Activated CD4-positive, alpha-beta T cell treated with anti-CD3 and anti-CD28 coated beads, Interleukin-2, amount 10 ng/mL, durations not matched to agents 7 days and 5 days (primary cell): ENCODE measurements at regions not wholly inside any gene's neighbourhood (a gene's known extent, or its start where the extent isn't known, plus 50 kb on each side); places are given as distances from the start of the nearest gene placed in this dataset.

Experiments used
- CTCF ChIA-PET: fragments of 350-600 bp; sonication (Branson Sonifier 250); formaldehyde crosslinking; loops from one replicate; lab custom pipeline; 2021; ENCODE audit warnings: antibody characterized with exemption; lab: Charles Lee
- POLR2A ChIA-PET: fragments of 350-600 bp; sonication (Branson Sonifier 250); formaldehyde crosslinking; loops from one replicate; lab custom pipeline; 2021; ENCODE audit warnings: antibody characterized with exemption; lab: Charles Lee
- DNase-seq: peaks from one replicate; pipeline ENCODE4 v3.0.0-alpha.2; 2020
- H3K27ac Mint-ChIP-seq: one replicate; pipeline ENCODE4 v1.8.0; 2021; ENCODE audit warnings: mild to moderate bottlenecking, moderate library complexity, mixed read lengths
- H3K27me3 Mint-ChIP-seq: one replicate; pipeline ENCODE4 v1.8.0; 2021; ENCODE audit warnings: mixed read lengths
- H3K36me3 Mint-ChIP-seq: one replicate; pipeline ENCODE4 v1.8.0; 2021; ENCODE audit warnings: low read depth, mixed read lengths
- H3K4me1 Mint-ChIP-seq: one replicate; pipeline ENCODE4 v1.8.0; 2021; ENCODE audit warnings: mixed read lengths
- H3K4me3 Mint-ChIP-seq: one replicate; pipeline ENCODE4 v1.8.0; 2021; ENCODE audit warnings: mild to moderate bottlenecking, moderate library complexity, mixed read lengths
- H3K9me3 Mint-ChIP-seq: one replicate; pipeline ENCODE4 v1.8.0; 2021; ENCODE audit warnings: mixed read lengths

DNA sequence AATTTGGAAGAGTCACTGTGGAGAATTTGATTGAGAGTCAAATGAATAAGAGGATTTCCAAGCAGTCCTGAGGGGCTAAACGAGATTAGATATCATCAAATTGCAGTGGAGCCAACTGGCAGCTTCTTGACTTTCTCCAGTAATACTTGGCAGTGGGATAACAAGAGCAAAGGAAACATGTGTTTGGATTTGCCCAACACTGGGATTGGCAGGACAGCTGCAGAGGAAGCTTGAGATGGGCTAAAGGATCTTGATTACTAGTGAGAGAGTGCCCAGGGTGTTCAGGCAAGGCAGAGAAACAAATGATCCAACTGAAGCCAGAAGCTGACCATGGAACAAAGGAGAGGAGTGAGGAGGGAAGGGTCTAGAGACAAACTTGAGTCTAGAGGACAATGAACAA is 356.0 kb upstream of the ISL1 start:
- Mint-ChIP-seq H3K9me3 (no peaks in the 10 kb centered on the region), H3K4me3 (no peak overlapping the region), H3K27me3 (no peaks in the 10 kb centered on the region), H3K27ac (no peak overlapping the region), H3K4me1 (no peaks in the 10 kb centered on the region), H3K36me3 (no peaks in the 10 kb centered on the region)
- no peak for DNase-seq
- CTCF ChIA-PET = no interaction called here
- POLR2A ChIA-PET = no interaction called here

- CTCF ChIA-PET = no interaction called here
- POLR2A ChIA-PET = no interaction called here
- Mint-ChIP-seq H3K9me3 (no peaks in the 10 kb centered on the region), H3K36me3 (no peaks in the 10 kb centered on the region), H3K27me3 (no peaks in the 10 kb centered on the region), H3K4me3 (no peak overlapping the region), H3K4me1 (no peaks in the 10 kb centered on the region), H3K27ac (no peak overlapping the region)
- DNase-seq = no peak
Measured at GRCh38 chr5:51028394-51028793, 354.9 kb upstream of the ISL1 start.

DNA sequence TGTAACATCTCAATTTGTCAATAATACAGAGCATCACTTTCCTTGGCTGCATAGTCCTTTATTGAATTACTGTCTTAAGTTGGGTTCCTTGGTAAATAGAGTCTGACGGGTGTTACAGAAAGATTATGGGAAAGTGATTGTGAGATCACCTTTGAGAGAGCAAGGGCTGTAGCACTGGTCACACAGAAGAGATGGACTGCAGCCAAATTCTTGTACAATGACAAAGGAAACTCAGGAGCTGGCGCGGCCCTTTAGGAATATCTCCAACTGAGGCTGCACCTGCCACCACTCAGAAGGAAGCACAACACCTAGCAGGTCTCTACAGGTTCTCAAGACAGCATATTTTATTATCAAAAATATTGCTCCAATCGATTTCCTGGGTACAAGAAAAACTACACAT is 350.0 kb upstream of the ISL1 start:
- no peaks in the 10 kb centered on the region for H3K36me3 Mint-ChIP-seq
- H3K27ac Mint-ChIP-seq = no peak overlapping the region
- ChIA-PET POLR2A (no interaction called here), CTCF (no interaction called here)
- no peak for DNase-seq
- H3K4me1 Mint-ChIP-seq = no peaks in the 10 kb centered on the region
- no peaks in the 10 kb centered on the region for H3K9me3 Mint-ChIP-seq
- H3K27me3 Mint-ChIP-seq = no peaks in the 10 kb centered on the region
- H3K4me3 Mint-ChIP-seq = no peak overlapping the region

DNA sequence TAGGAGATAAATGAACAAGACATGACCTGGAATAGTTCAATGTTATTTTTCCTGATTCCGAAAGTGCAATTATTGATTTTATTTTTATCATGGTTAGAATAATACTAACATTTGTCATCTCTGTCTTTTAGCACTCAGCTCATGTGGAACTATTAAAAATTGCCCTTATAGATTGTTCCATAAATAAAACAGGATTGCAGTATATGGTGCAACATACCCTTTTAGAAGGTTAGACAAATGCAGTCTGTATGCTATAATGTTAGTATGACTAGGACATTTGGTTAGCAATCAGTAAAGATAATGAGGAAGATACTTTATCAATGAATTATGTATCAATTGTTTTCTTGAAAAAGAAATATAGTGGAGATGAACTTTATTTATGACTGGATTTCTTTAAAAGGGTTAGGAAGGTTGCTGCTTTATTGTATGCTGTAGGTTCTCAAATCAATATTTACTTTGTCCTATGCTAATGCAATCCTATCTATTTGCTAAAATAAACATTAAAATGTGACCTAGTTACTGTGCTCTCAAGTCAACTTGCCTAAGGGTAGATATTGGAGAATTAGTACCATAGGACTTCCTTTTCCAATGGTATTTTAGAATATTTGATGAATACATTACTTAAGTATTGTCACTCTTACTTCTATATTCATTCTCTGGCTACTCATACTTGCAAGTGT is 348.9 kb upstream of the ISL1 start:
- H3K4me3 Mint-ChIP-seq = no peak overlapping the region
- no peaks in the 10 kb centered on the region for H3K36me3 Mint-ChIP-seq
- ChIA-PET POLR2A (no interaction called here), CTCF (no interaction called here)
- no peaks in the 10 kb centered on the region for H3K9me3 Mint-ChIP-seq
- no peak overlapping the region for H3K27ac Mint-ChIP-seq
- no peak for DNase-seq
- H3K27me3 Mint-ChIP-seq = no peaks in the 10 kb centered on the region
- H3K4me1 Mint-ChIP-seq = no peaks in the 10 kb centered on the region

DNA sequence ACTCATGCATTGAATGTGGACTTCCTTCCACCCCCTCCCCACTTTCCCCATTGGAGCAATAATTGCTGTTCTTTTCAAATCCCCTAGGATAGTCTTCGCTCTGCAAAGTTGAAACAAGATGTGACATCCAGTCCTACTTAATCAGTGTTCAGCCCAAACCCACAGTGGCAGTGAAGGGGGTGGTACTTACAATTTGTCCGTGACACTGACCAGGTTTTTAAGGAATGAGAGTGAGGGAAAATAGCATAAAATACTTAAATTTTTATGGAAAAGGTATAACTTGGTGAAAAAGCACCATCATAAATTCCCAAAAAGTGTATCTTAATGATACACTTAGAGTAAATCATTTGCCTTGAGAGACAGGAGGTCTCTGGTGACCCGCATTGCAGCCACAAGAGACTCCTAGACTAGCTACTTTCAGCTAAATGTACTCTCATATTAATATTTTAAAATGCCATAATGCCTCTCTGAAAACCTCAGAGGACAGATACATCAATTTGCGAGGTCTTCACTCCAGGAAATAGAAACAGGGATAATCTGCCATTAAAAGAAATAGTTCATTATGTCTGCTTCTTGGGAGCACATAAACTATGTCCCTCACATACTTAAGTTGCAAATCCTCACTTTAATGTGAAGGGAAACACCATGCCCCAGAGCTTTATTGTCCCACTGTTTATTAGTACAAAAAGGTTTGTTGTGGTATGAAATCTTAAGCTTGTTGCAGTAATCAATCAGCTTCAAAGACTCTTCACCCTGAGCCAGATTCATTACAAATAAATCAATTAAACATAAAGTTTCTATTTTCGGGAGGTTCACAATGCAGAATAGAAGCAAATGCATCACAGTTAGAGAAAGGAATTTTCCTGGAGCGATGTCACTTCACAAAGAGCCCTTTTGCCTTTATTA is 343.6 kb upstream of the ISL1 start:
- H3K4me3 Mint-ChIP-seq = no peak overlapping the region
- H3K4me1 Mint-ChIP-seq = no peaks in the 10 kb centered on the region
- ChIA-PET CTCF (no interaction called here), POLR2A (no interaction called here)
- no peaks in the 10 kb centered on the region for H3K9me3 Mint-ChIP-seq
- no peak overlapping the region for H3K27ac Mint-ChIP-seq
- H3K36me3 Mint-ChIP-seq = no peaks in the 10 kb centered on the region
- no peak for DNase-seq
- H3K27me3 Mint-ChIP-seq = no peaks in the 10 kb centered on the region

- no peak for DNase-seq
- ChIA-PET CTCF (no interaction called here), POLR2A (no interaction called here)
- H3K27me3 Mint-ChIP-seq = no peaks in the 10 kb centered on the region
- no peaks in the 10 kb centered on the region for H3K4me1 Mint-ChIP-seq
- no peaks in the 10 kb centered on the region for H3K36me3 Mint-ChIP-seq
- H3K27ac Mint-ChIP-seq = no peak overlapping the region
- H3K4me3 Mint-ChIP-seq = no peak overlapping the region
- H3K9me3 Mint-ChIP-seq = no peaks in the 10 kb centered on the region
Measured at GRCh38 chr5:51043745-51044144, 339.5 kb upstream of the ISL1 start.

GRCh38 chr5:51047369-51047768 is 335.9 kb upstream of the ISL1 start:
- Mint-ChIP-seq H3K4me1 (no peaks in the 10 kb centered on the region), H3K27me3 (no peaks in the 10 kb centered on the region)
- no peak for DNase-seq

DNA sequence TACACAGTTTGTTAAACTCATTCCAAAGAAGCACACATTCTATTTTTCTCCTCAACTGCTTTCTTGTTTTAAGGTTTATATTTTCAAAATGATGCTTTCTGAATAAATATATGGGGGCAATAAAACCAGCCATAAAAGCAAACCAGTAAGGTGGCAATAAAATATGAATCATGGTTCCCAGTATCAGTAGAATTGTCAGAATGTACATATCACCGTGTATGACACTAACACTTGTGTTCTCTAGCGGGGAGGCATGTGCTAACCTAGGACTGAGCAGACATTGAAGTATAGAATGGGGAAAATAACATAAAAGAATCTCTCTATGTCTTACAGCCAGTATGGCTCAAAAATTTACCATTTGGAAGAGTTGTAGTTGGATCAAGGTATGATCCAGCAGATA is 329.9 kb upstream of the ISL1 start:
- no peaks in the 10 kb centered on the region for H3K36me3 Mint-ChIP-seq
- no peaks in the 10 kb centered on the region for H3K27me3 Mint-ChIP-seq
- no peaks in the 10 kb centered on the region for H3K4me1 Mint-ChIP-seq
- H3K4me3 Mint-ChIP-seq = no peak overlapping the region
- ChIA-PET POLR2A (no interaction called here), CTCF (no interaction called here)
- no peak for DNase-seq
- H3K9me3 Mint-ChIP-seq = peaks cover 2% of the 10 kb centered on the region
- no peak overlapping the region for H3K27ac Mint-ChIP-seq

More at GRCh38 chr5:51047369-51047768, 335.9 kb upstream of the ISL1 start:
- CTCF ChIA-PET = no interaction called here
- Mint-ChIP-seq H3K9me3 (no peaks in the 10 kb centered on the region), H3K36me3 (no peaks in the 10 kb centered on the region), H3K27ac (no peak overlapping the region), H3K4me3 (no peak overlapping the region)
- POLR2A ChIA-PET = no interaction called here

DNA sequence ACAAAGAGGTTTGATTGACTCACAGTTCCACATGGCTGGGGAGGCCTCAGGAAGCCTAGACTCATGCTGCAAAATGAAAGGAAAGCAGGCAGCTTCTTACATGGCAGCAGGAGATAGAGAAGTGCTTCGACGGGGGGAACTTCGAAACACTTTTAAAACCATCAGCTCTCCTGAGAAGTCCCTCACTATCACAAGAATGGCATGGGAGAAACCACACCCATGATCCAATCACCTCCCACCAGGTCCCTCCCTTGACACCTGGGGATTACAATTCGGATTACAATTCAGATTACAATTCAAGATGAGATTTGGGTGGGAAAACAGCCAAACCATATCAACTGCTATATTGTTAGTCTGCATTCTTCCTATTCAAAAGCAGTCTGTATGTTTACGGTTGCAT is 322.3 kb upstream of the ISL1 start:
- CTCF ChIA-PET = no interaction called here
- POLR2A ChIA-PET = no interaction called here
- no peak for DNase-seq

GRCh38 chr5:51072937-51073336 is 310.3 kb upstream of the ISL1 start:
- DNase-seq = no peak
- no peak overlapping the region for H3K27ac Mint-ChIP-seq
- H3K9me3 Mint-ChIP-seq = peaks cover 5% of the 10 kb centered on the region
- no peaks in the 10 kb centered on the region for H3K27me3 Mint-ChIP-seq
- ChIA-PET CTCF (no interaction called here), POLR2A (no interaction called here)
- H3K36me3 Mint-ChIP-seq = no peaks in the 10 kb centered on the region
- no peak overlapping the region for H3K4me3 Mint-ChIP-seq
- no peaks in the 10 kb centered on the region for H3K4me1 Mint-ChIP-seq

More for the DNA sequence above, 322.3 kb upstream of the ISL1 start:
- Mint-ChIP-seq H3K9me3 (peaks cover 4% of the 10 kb centered on the region), H3K27ac (no peak overlapping the region), H3K4me3 (no peak overlapping the region), H3K36me3 (no peaks in the 10 kb centered on the region), H3K4me1 (no peaks in the 10 kb centered on the region), H3K27me3 (no peaks in the 10 kb centered on the region)

DNA sequence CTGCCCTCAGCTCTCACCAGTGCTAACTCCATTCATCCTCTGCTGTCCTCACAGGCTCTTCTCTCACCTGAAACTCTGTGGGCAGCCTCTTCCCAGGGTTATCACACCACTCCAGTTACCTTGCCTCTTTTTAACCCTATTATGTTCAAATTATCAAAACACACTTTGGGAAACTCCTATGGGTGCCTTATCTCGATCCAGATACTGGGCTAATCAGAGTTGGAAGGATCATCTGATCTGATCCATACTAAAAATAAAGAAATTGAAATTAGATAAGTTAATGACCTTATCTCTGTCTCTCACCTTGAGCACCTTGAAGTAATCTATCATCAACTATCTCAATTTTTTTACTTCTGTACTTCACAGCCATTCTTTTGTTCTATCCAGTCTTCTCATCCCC is 300.5 kb upstream of the ISL1 start:
- H3K4me1 Mint-ChIP-seq = no peaks in the 10 kb centered on the region
- no peak overlapping the region for H3K4me3 Mint-ChIP-seq
- no peak overlapping the region for H3K27ac Mint-ChIP-seq
- H3K36me3 Mint-ChIP-seq = no peaks in the 10 kb centered on the region
- POLR2A ChIA-PET = no interaction called here
- DNase-seq = no peak
- H3K27me3 Mint-ChIP-seq = no peaks in the 10 kb centered on the region
- CTCF ChIA-PET = no interaction called here
- H3K9me3 Mint-ChIP-seq = no peaks in the 10 kb centered on the region

GRCh38 chr5:51091816-51092215 is 291.4 kb upstream of the ISL1 start:
- POLR2A ChIA-PET = no interaction called here
- Mint-ChIP-seq H3K9me3 (no peaks in the 10 kb centered on the region), H3K4me3 (no peak overlapping the region), H3K27me3 (no peaks in the 10 kb centered on the region), H3K27ac (no peak overlapping the region), H3K4me1 (no peaks in the 10 kb centered on the region), H3K36me3 (no peaks in the 10 kb centered on the region)
- no peak for DNase-seq
- CTCF ChIA-PET = no interaction called here

GRCh38 chr5:51095486-51095885 is 287.8 kb upstream of the ISL1 start:
- no peaks in the 10 kb centered on the region for H3K36me3 Mint-ChIP-seq
- no peak overlapping the region for H3K4me3 Mint-ChIP-seq
- H3K27ac Mint-ChIP-seq = no peak overlapping the region
- no peaks in the 10 kb centered on the region for H3K4me1 Mint-ChIP-seq
- H3K27me3 Mint-ChIP-seq = no peaks in the 10 kb centered on the region
- no peaks in the 10 kb centered on the region for H3K9me3 Mint-ChIP-seq
- no peak for DNase-seq
- ChIA-PET POLR2A (no interaction called here), CTCF (no interaction called here)
